Stimulated activated CD4-positive, alpha-beta T cell treated with anti-CD3 and anti-CD28 coated beads, Interleukin-12 subunit alpha, Interleukin-12 subunit beta, amount 100 ng/mL, for 4 hours (primary cell): ENCODE measurements at regions not wholly inside any gene's neighbourhood (a gene's known extent, or its start where the extent isn't known, plus 50 kb on each side); places are given as distances from the start of the nearest gene placed in this dataset.
"Not testable (repeated sequence)": the region's sequence is repeated elsewhere in the genome, so short reads cannot be mapped to it uniquely, and the experiment has no call there.

Experiments
- DNase-seq: peaks from one replicate; pipeline ENCODE4 v3.0.0-alpha.2; 2020

DNA sequence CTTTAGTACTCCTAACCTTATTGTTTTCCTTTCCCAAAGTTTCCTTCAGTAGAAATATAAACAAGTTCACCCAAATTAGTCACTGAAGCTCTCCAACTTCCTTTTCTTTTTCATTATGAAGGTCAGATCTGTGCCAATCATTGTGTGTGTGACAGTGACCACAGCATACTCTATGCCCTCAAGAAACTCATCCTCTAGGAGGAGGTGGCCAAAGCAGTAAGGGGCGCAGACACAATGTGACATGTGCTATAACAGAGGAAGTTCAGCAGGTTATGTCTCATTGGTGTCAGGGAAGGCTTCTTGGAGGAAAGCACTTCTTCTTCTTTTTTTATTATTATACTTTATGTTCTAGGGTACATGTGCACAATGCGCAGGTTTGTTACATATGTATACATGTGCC, 60.0 kb upstream of the PSME4 start:
- no peak for DNase-seq

DNA sequence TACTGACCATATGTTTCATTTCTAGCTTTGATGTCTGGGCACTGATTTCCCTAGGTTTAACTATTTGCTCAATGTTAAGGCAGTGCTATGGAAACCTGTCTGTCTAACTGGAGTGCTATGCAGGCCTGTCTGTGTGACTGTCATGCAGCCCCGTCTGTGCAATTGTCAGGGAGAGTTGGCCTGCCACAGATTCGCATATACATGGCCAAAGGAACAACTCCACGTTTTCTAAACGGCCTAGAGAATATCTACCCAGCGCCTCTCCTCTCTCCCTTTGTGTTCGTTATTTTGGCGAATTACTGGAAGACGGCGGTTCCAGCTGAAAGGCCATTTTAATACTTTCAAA, 59.6 kb upstream of the PSME4 start:
- no peak for DNase-seq

DNA sequence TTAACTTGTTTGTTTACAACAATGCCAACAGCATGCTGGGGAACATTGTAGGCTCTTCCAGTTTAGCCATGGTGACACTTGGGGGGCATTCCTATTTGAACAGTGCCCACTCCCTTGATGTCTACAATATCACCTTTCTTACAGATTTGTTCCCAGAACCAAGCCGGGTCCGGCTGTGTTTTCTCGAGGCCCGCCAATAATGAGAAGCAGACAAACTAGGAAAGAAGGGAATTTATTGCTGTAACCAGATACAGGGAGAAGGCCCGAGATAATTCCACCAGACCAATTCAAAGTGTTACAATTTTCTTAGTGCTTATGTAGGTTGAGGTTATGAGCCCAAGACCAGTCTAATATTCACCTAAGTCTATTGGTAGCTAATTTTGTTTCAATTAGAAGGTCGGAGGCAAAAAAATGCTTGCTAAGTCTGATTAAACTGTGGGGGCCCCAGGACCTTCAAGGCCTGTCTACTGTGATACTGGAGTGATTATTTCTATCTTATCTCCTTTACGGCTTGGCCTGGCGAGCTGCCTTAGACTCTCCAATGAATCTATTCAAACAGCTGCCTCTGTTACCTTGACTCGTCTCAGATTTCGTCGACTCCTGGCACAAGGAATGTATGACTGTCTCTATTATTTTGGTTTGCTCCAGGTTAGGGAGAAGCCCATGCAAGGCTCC, 59.1 kb upstream of the PSME4 start:
- no peak for DNase-seq

DNA sequence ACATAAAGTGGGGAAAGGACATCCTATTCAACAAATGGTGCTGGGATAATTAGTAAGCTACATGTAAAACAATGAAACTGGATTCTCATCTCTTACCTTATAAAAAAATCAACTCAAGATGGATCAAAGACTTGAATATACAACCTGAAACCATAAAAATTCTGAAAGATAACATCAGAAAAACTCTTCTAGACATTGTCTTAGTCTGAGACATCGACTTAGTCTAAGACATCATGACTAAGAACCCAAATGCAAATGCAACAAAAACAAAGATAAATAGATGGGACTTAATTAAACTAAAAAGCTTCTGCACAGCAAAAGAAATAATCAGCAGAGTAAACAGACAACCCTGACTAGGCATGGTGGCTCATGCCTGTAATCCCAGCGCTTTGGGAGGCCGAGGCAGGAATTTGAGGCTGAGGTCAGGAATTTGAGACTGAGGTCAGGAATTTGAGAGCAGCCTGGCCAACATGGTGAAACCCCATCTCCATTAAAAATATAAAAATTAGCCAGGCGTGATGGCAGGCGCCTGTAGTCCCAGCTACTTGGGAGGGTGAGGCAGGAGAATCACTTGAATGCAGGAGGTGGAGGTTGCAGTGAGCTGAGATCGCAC, 54.8 kb upstream of the PSME4 start:
- DNase-seq: not testable (repeated sequence)

DNA sequence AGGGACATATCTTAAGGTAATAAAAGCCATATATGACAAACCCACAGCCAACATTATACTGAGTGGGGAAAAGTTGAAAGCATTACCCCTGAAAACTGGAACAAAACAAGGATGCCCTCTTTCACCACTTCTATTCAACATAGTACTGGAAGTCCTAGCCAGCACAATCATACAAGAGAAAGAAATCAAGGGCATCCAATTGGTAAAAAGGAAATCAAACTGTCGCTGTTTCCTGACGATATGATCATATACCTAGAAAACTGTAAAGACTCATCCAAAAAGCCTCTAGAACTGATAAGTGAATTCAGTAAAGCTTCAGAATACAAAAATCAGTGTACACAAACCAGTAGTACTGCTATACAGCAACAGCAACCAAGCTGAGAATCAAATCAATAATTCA, 53.8 kb upstream of the PSME4 start:
- no peak for DNase-seq

DNA sequence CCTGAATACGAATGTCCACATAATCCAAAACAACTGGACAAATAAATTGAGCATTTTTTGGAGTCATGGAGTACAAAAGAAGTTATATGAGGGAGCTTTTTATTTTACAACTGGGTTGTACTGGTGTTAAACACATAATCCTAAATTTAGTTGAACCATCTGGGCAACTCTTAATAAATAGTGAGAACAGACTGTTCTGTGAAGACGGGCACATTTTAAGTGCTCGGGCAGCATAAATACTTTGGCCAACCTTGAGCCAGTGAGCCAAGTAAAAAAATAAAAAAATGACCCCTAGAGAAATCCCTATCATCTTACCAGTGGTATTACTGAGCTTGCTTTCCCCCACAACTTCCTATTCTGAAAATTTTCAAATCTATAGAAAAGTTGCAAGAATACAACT, 50.9 kb upstream of the PSME4 start:
- no peak for DNase-seq

DNA sequence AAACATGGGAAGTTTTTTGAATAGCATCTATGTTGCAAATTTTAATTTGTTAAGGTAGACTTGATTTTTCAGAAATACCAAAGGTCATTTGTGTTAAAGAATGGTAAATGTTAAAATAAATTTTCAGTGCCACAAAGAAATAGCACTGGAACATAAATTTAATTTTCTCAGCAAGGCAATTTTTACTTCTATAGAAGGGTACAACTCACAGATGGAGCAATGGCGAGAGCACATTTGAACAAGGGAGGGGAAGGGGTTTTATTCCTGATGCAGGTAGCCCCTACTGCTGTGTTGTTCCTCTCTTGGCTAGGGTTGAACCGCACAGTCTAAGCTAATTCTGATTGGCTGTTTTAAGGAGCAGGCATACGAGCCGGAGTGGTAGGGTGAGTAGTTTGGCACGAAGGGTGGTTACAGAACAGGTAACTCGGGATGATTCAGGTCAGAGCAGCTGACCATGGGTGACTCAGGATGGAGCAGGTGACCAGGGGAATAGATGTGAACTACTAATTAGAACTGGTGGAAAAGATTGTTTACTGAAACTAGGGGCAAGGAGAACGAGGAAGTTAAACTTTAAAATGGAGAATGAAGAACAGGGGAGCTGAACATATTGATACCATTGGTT, 50.1 kb upstream of the PSME4 start:
- no peak for DNase-seq
